DND-41 (cell line): ENCODE measurements at regions not wholly inside any gene's neighbourhood (a gene's known extent, or its start where the extent isn't known, plus 50 kb on each side); places are given as distances from the start of the nearest gene placed in this dataset.

ENCODE experiments used
- EZH2 ChIP-seq: IDR thresholded peaks from 3 replicates; pipeline ENCODE4 v1.6.1; 2012; ENCODE audit warnings: borderline replicate concordance, low read depth, mild to moderate bottlenecking, moderate library complexity, low read length, inconsistent platforms; ENCODE audit not compliant: severe bottlenecking
- TF ChIP-seq, protein P1 (sequence below): IDR thresholded peaks from 2 replicates; pipeline ENCODE4 v1.5.1; 2012; ENCODE audit warnings: borderline replicate concordance, low read length, moderate library complexity, mild to moderate bottlenecking; ENCODE audit not compliant: poor library complexity, severe bottlenecking; ENCODE audit errors: extremely low read depth

DNA sequence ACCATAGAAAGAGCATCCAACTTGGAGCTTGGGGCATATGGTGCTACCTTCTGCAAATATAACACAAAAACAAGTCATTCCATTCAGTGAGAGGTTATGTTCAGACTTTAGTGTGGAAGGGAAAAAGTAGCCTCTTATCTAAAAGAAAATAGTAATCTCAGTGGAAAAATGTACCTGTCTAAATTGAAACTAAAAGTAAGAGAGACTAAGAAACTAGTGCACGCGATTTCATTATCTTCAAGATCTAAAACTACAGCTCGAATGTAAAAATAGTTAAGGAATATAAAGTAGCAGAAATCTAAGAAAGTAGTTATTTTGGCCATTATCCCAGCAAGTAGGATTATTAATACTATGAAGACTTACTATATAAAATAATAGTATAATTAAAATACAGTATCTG lies 233.0 kb upstream of the PPP1R3A start:
- no peak for TF ChIP-seq EZH2
- TF ChIP-seq, protein P1, sequence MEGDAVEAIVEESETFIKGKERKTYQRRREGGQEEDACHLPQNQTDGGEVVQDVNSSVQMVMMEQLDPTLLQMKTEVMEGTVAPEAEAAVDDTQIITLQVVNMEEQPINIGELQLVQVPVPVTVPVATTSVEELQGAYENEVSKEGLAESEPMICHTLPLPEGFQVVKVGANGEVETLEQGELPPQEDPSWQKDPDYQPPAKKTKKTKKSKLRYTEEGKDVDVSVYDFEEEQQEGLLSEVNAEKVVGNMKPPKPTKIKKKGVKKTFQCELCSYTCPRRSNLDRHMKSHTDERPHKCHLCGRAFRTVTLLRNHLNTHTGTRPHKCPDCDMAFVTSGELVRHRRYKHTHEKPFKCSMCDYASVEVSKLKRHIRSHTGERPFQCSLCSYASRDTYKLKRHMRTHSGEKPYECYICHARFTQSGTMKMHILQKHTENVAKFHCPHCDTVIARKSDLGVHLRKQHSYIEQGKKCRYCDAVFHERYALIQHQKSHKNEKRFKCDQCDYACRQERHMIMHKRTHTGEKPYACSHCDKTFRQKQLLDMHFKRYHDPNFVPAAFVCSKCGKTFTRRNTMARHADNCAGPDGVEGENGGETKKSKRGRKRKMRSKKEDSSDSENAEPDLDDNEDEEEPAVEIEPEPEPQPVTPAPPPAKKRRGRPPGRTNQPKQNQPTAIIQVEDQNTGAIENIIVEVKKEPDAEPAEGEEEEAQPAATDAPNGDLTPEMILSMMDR = no peak
